Renal cortex interstitium (tissue), 11 donors: ENCODE measurements at regions not wholly inside any gene's neighbourhood (a gene's known extent, or its start where the extent isn't known, plus 50 kb on each side); places are given as distances from the start of the nearest gene placed in this dataset.

ENCODE experiments used
- DNase-seq, 11 donors: peaks; one replicate each; pipeline ENCODE4 v3.0.0-alpha.2; 2013; ENCODE audit warnings: low read depth in 9 of 11, low spot score in 4 of 11; ENCODE audit errors: extremely low read depth in 1 of 11

DNA sequence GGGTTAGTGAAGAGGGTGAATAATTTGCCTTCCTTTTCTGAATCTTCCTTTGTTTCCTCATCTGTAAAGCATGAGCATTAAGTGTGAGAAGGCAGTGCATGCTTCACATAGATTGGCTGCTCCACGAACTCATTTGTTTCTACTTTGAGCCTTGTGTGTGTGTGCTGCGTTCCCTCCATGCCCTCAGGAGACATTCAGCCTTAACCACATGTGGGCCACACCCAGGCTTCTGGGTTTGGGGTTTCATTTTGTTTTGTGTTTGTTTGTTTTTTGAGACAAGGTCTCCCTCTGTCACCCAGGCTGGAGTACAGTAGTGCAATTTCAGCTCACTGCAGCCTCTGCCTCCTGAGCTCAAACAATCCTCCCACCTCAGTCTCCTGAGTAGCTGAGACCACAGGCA lies 843.3 kb downstream of the GALR1 start:
- DNase-seq = no peak

GRCh38 chr18:78099979-78100588 lies 850.4 kb downstream of the GALR1 start:
- DNase-seq = no peak

DNA sequence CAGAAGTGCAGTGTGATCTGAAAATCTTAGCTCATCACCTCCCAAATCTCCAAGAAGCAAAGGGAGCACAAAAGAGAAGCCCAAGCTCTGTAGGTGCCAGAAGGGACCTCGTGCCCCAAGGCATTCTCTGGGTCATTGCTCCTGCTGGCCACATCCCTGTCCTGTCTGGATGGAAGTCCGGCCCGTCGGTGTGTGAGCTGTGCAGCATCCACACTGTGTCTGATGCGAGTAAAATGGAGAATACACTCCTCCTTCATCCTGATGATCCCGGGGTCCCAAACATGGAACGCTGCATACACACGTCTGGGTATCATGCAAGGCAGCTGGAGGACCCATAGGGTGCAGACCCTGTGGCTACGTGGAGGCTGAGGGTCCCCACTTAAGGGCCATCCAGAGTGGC lies 851.4 kb downstream of the GALR1 start:
- DNase-seq = no peak

DNA sequence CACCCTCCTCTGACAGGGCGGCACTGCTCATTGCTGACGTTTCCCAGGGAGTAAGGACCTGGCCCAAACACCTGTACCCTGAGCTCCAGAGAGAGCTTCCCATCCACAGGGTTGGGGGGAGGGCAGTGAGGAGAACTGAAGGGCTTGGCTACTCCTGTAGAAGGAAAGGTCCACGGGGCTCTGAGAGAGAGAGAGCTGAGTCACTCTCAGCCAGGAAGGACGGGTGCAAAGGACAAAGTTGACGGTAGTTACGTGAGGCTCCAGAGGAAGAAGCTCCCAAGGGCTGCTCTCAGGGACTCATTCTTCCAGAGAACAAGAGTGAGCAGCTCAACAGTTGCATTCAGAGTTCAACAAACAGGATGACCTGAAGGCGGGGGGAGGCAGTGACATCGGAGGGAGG lies 852.5 kb downstream of the GALR1 start:
- no peak for DNase-seq

GRCh38 chr18:78105611-78106010 lies 856.0 kb downstream of the GALR1 start:
- no peak for DNase-seq

- DNase-seq = no peak
Observed at GRCh38 chr18:78106946-78107345, 857.3 kb downstream of the GALR1 start.

- no peak for DNase-seq
Observed at GRCh38 chr18:78107363-78107762, 857.7 kb downstream of the GALR1 start.

GRCh38 chr18:78108554-78108953 lies 858.9 kb downstream of the GALR1 start:
- no peak for DNase-seq

DNA sequence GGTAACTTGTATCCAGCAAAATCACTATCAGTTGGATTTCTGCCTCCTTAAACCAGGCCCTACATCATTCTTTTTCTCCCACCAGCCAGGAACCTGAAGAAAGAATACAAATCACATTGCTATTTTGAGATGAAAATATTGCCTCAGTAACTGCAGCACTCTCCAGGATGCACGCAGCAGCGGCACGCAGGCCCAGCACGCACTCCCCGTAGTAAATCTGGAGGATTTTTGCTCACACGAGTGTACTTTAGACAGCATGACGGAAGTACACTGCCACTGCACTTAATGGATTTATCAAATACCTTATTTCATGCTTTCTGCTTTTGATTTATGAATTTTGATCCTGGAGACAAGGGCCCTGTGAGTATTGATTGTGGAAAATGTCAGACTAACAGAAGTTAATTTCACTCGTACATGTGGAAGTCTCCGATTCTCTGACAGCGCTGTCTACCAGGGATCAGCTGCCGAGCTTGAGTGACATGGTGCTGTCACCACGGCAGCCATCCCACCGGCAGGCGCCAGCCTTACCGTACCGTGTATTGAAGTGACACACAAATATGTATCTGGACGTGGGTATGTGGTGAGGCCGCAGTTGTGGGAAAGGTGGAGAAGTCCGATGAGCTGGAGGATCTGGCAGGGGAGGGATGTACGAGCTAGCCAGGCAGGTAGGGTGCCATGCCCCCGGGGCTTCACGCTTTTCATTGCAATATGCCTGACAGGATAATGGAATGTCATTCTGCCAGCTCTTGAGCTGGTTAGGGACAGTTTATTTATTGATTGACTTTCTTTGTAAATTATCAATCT lies 863.7 kb downstream of the GALR1 start:
- no peak for DNase-seq

- DNase-seq = no peak
Observed at GRCh38 chr18:78113940-78114251, 864.2 kb downstream of the GALR1 start.

DNA sequence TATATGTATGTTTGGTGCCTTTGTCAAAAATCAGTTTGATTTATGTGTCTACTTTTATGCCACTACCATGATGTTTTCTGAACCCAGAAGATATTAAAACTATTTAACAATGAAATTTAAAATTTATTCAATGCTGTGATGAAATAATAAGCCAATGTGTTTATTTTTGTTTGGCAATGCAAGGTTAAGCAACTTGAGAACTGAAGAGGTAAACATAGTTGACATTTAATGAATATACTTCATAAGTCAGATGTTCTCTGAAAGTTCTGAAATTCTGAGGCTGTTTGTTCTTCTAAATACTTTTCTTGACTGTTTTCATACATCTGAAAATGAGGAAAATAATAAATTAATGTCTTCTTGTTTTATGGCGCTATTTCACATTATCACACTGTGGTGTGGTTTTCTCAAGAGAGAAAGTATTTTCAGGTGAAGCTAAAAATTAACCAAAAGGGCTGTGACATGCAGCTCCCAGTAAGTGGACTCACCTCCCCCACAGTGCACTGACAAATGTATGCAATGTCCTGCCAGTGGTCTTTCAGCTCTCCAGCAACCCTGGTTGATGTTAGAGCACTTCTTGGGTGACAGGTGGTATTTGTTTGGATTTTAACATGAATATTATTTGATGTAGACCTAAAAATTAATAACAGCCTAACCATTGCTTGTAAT lies 863.6 kb upstream of the SALL3 start:
- no peak for DNase-seq

GRCh38 chr18:78123144-78123909 lies 856.3 kb upstream of the SALL3 start:
- no peak for DNase-seq

DNA sequence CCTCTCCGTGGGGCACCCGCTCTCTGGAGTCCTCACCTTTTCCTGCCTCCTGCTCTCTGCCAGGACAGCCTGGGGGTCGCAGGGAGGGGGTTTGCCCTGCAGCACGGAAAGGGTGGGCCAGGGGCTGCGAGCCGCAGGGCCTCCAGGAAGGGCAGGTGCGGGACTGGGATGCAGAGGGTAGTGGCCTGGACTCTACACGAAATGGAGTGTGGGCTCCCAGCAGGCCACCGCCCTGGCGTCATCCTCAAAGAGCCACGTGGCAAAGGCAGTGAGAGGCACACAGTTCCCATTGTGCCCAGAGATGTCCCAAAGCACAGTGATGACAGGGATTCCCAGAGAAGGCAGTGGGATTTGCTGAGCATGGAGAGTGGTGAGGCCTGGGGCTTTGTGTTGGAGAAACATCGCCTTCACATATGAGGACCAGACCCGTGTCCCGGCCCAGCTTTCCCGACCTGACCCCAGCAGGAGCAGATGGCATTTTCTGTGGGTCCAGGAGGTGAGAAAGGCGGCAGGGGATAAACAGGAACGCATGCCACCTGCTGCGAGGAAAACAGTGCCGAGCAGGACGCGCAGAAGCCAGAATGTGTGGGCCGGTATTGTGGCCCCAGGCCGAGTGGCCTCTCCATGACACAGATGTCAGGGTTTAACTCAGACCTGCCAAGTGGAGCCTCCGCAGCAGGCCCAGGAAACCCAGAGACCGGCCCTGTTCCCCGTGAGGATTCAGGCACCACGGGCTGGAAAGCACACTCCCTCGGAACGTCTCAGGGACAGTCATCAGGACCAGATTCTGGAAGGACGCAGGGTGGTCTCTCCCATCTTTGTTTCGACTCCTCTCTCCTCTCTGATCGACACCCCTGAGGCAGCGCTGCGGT lies 855.5 kb upstream of the SALL3 start:
- no peak for DNase-seq

DNA sequence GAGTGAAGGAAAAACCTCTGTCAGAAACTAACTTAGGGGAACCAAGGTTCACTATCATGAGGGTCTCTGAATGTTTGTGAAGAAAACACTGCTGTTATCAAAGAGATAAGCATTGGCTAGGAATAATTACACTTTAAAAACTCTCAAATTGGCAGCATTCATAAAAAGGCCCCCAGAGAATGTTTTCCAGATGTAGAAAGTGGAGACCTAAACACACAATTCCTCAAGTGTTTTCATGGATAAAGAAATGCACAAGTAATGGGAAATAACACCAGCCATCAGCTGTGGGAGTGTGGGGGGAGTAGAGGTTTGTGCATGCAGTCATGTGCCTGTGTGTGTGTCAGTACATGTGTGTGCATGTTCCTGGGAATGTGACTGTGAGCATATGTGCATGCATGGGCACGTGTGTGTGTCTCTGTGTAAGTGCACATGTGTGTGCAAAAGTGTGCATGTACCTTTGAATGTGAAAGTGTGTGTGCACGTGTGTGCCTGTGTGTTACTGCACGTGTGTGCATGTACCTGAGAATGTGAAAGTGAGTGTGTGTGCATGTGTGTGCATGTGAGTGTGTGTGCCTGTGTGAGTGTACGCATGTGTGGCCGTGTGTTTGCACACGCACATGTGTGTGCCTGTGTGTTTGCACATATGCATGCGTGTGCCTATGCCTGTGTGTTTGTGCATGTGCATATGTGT lies 854.3 kb upstream of the SALL3 start:
- no peak for DNase-seq

DNA sequence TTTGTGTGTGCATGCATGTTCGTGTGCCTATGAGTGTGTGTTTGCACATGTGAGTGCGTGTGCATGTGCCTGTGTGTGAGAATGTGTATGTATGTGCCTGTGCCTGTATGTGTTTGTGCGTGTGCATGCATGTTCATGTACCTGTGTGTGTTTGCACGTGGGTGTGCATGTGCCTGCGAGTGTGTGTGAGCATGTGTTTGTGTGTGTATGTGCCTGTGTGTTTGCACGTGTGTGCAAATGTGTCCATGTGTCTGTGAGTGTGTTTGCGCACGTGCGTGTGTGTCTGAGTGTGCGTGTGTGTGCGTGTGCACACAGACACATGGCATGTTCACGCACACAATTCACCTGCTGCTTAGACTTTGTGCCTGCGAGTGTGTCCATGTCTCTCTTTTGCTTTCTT lies 853.5 kb upstream of the SALL3 start:
- DNase-seq = no peak

GRCh38 chr18:78126536-78126935 lies 853.1 kb upstream of the SALL3 start:
- DNase-seq = no peak

DNA sequence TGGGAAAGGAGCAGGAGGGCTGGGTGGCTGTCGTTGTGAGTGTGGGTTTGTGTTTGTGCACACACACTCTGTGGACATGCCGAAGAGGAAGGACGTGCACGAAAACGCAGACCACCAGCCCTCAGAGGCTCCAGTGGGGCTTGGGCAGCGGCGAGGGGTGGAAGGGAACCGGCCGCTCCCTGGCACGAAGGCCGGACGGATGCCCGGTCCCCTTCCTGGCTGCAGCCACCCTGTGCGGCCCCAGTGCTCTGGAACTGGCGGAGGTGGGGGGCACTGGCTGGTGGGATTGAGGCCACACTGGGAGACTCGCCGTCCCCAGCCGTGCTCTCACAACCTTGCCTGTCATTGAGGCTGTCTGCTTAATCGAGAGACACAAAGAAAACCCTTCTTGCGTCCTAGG lies 852.6 kb upstream of the SALL3 start:
- no peak for DNase-seq

- DNase-seq = no peak
Observed at GRCh38 chr18:78128004-78128403, 851.6 kb upstream of the SALL3 start.
